ENCODE measurements at regions not wholly inside any gene's neighbourhood (a gene's known extent, or its start where the extent isn't known, plus 50 kb on each side); places are given as distances from the start of the nearest gene placed in this dataset.

GRCh38 chr5:126682856-126683255 is 82.1 kb downstream of the PHAX start:
- TF ChIP-seq ZNF274 (IDR thresholded peaks at IDR 0.05; ENCODE audit: low read depth, low read length), result no peak
- no peak for TF ChIP-seq SUZ12 (IDR thresholded peaks at IDR 0.05; ENCODE audit: extremely low read depth, insufficient read depth, insufficient read length)
- no peak for TF ChIP-seq YY1 (IDR thresholded peaks at IDR 0.05; ENCODE audit: insufficient read depth, insufficient read length)
